Progenitor cell of endocrine pancreas (in vitro differentiated cells): ENCODE measurements at regions not wholly inside any gene's neighbourhood (a gene's known extent, or its start where the extent isn't known, plus 50 kb on each side); places are given as distances from the start of the nearest gene placed in this dataset.

Experiments
- DNase-seq: peaks from one replicate; pipeline ENCODE4 v3.0.0; 2021; ENCODE audit warnings: low spot score; ENCODE audit not compliant: unreplicated experiment
- H3K27ac Mint-ChIP-seq: 2 replicates; pipeline ENCODE4 v1.8.0; 2021; ENCODE audit warnings: mild to moderate bottlenecking, moderate library complexity, mixed read lengths
- H3K27me3 Mint-ChIP-seq: 2 replicates; pipeline ENCODE4 v1.8.0; 2021; ENCODE audit warnings: mixed read lengths
- H3K36me3 Mint-ChIP-seq: 2 replicates; pipeline ENCODE4 v1.8.0; 2022; ENCODE audit warnings: mixed read lengths; ENCODE audit not compliant: insufficient read depth
- H3K4me1 Mint-ChIP-seq: 2 replicates; pipeline ENCODE4 v1.8.0; 2021; ENCODE audit warnings: low read depth, mixed read lengths
- H3K4me3 Mint-ChIP-seq: 2 replicates; pipeline ENCODE4 v1.8.0; 2021; ENCODE audit warnings: low read depth, mild to moderate bottlenecking, moderate library complexity, mixed read lengths
- H3K9me3 Mint-ChIP-seq: 2 replicates; pipeline ENCODE4 v1.8.0; 2021; ENCODE audit warnings: low read depth, mixed read lengths
- CTCF ChIP-seq: fragments of 200-600 bp; sonication (generic); IDR thresholded peaks from one replicate; pipeline ENCODE4 v1.5.0; 2021; ENCODE audit warnings: antibody characterized with exemption, mild to moderate bottlenecking; ENCODE audit not compliant: unreplicated experiment

GRCh38 chr5:88108490-88109279, 160.0 kb downstream of the TMEM161B start:
- H3K36me3 Mint-ChIP-seq = no peaks in the 10 kb centered on the region

GRCh38 chr5:88094906-88095496, 173.6 kb downstream of the TMEM161B start:
- H3K36me3 Mint-ChIP-seq = no peaks in the 10 kb centered on the region
- peaks cover 8% of the 10 kb centered on the region for H3K27me3 Mint-ChIP-seq
- TF ChIP-seq CTCF = no peak
- no peaks in the 10 kb centered on the region for H3K9me3 Mint-ChIP-seq
- no peak overlapping the region for H3K4me3 Mint-ChIP-seq
- no peaks in the 10 kb centered on the region for H3K4me1 Mint-ChIP-seq
- DNase-seq = no peak
- H3K27ac Mint-ChIP-seq = no peak overlapping the region

More at GRCh38 chr5:88108490-88109279, 160.0 kb downstream of the TMEM161B start:
- no peaks in the 10 kb centered on the region for H3K9me3 Mint-ChIP-seq
- no peak for DNase-seq
- no peak overlapping the region for H3K4me3 Mint-ChIP-seq
- H3K4me1 Mint-ChIP-seq = no peaks in the 10 kb centered on the region
- no peak overlapping the region for H3K27ac Mint-ChIP-seq
- TF ChIP-seq CTCF = no peak
- H3K27me3 Mint-ChIP-seq = no peaks in the 10 kb centered on the region

- Mint-ChIP-seq H3K27ac (no peak overlapping the region), H3K4me3 (no peak overlapping the region), H3K9me3 (no peaks in the 10 kb centered on the region), H3K4me1 (peaks cover 2% of the 10 kb centered on the region), H3K27me3 (peaks cover 8% of the 10 kb centered on the region), H3K36me3 (no peaks in the 10 kb centered on the region)
- no peak for TF ChIP-seq CTCF
- no peak for DNase-seq
These were observed 174.2 kb downstream of the TMEM161B start for GRCh38 chr5:88094403-88094802.

- Mint-ChIP-seq H3K4me3 (no peak overlapping the region), H3K4me1 (peaks cover 2% of the 10 kb centered on the region), H3K27ac (no peak overlapping the region), H3K9me3 (no peaks in the 10 kb centered on the region), H3K27me3 (peaks cover 8% of the 10 kb centered on the region), H3K36me3 (no peaks in the 10 kb centered on the region)
- no peak for DNase-seq
- TF ChIP-seq CTCF = no peak
These were observed 174.9 kb downstream of the TMEM161B start for GRCh38 chr5:88093765-88094164.

GRCh38 chr5:88092958-88093605, 175.6 kb downstream of the TMEM161B start:
- H3K36me3 Mint-ChIP-seq = no peaks in the 10 kb centered on the region
- DNase-seq = no peak
- TF ChIP-seq CTCF = no peak
- peaks cover 2% of the 10 kb centered on the region for H3K4me1 Mint-ChIP-seq
- no peak overlapping the region for H3K4me3 Mint-ChIP-seq
- H3K9me3 Mint-ChIP-seq = no peaks in the 10 kb centered on the region
- no peak overlapping the region for H3K27ac Mint-ChIP-seq
- peaks cover 8% of the 10 kb centered on the region for H3K27me3 Mint-ChIP-seq
